ENCODE measurements at regions not wholly inside any gene's neighbourhood (a gene's known extent, or its start where the extent isn't known, plus 50 kb on each side); places are given as distances from the start of the nearest gene placed in this dataset.

GRCh38 chr2:236974148-236974547, 111.5 kb upstream of the COPS8 start:
- Mint-ChIP-seq H3K27me3 (ENCODE audit: insufficient read depth) (peaks cover 30% of the 10 kb centered on the region), H3K4me1 (ENCODE audit: low read depth) (no peaks in the 10 kb centered on the region), H3K27ac (no peak overlapping the region), H3K36me3 (ENCODE audit: low read depth) (no peaks in the 10 kb centered on the region), H3K9me3 (no peaks in the 10 kb centered on the region), H3K4me3 (no peak overlapping the region)
- TF ChIP-seq, protein P1, sequence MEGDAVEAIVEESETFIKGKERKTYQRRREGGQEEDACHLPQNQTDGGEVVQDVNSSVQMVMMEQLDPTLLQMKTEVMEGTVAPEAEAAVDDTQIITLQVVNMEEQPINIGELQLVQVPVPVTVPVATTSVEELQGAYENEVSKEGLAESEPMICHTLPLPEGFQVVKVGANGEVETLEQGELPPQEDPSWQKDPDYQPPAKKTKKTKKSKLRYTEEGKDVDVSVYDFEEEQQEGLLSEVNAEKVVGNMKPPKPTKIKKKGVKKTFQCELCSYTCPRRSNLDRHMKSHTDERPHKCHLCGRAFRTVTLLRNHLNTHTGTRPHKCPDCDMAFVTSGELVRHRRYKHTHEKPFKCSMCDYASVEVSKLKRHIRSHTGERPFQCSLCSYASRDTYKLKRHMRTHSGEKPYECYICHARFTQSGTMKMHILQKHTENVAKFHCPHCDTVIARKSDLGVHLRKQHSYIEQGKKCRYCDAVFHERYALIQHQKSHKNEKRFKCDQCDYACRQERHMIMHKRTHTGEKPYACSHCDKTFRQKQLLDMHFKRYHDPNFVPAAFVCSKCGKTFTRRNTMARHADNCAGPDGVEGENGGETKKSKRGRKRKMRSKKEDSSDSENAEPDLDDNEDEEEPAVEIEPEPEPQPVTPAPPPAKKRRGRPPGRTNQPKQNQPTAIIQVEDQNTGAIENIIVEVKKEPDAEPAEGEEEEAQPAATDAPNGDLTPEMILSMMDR (IDR thresholded peaks at IDR 0.05) = no peak
- DNase-seq = no peak

GRCh38 chr2:236974752-236975151, 110.9 kb upstream of the COPS8 start:
- Mint-ChIP-seq H3K4me3 (no peak overlapping the region), H3K9me3 (no peaks in the 10 kb centered on the region), H3K4me1 (ENCODE audit: low read depth) (no peaks in the 10 kb centered on the region), H3K27ac (no peak overlapping the region), H3K36me3 (ENCODE audit: low read depth) (no peaks in the 10 kb centered on the region), H3K27me3 (ENCODE audit: insufficient read depth) (peaks cover 25% of the 10 kb centered on the region)
- TF ChIP-seq, protein P1 (IDR thresholded peaks at IDR 0.05) = no peak
- DNase-seq = no peak

GRCh38 chr2:236975766-236976165, 109.9 kb upstream of the COPS8 start:
- TF ChIP-seq, protein P1 (IDR thresholded peaks at IDR 0.05) = no peak
- no peaks in the 10 kb centered on the region for H3K4me1 Mint-ChIP-seq (ENCODE audit: low read depth)
- H3K36me3 Mint-ChIP-seq (ENCODE audit: low read depth) = no peaks in the 10 kb centered on the region
- no peaks in the 10 kb centered on the region for H3K9me3 Mint-ChIP-seq
- peaks cover 20% of the 10 kb centered on the region for H3K27me3 Mint-ChIP-seq (ENCODE audit: insufficient read depth)
- H3K27ac Mint-ChIP-seq = no peak overlapping the region
- no peak overlapping the region for H3K4me3 Mint-ChIP-seq
- no peak for DNase-seq

- peaks cover 14% of the 10 kb centered on the region for H3K27me3 Mint-ChIP-seq (ENCODE audit: insufficient read depth)
- no peaks in the 10 kb centered on the region for H3K9me3 Mint-ChIP-seq
- no peaks in the 10 kb centered on the region for H3K36me3 Mint-ChIP-seq (ENCODE audit: low read depth)
- TF ChIP-seq, protein P1 (IDR thresholded peaks at IDR 0.05) = no peak
- H3K4me3 Mint-ChIP-seq = no peak overlapping the region
- H3K27ac Mint-ChIP-seq = no peak overlapping the region
- H3K4me1 Mint-ChIP-seq (ENCODE audit: low read depth) = no peaks in the 10 kb centered on the region
- DNase-seq = no peak
Observed at GRCh38 chr2:236976266-236977062, 109.2 kb upstream of the COPS8 start.

DNA sequence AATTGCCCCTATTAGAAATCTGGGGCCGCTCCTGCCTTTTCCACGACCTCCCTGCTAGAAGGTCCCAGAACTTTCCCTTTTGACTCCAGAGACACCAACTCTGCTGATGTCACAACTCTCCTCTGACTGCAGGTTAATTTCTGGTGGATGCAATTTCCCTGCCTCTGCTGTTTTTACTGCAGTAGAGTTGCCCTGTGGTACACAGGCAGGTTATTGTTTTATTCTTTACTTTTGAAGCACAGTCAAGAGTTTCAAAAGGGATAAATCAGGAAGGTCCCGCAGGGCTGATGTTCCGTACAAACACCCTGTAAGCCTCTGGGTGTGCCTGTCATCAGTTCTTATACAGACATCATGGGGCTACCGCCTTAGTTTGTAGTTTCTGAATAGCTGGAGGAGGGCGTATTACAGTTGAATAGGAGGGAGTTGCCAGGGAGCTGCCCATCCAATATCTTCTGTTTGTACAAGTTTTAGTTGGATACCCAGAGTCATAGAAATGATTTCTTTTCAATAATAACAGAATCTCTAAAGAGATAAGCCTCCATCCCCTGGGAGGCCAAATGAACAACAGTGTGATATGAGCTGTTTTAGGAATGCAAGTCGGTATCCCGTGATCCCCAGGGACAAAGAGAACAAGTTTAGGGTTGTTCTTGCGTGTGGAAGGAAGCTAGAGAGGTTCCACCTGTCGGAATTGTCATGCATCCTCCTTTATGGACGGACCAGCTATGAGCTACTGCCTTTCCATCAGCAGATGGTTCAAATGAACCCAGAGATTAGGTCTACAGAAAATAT, 108.4 kb upstream of the COPS8 start:
- Mint-ChIP-seq H3K27me3 (ENCODE audit: insufficient read depth) (peaks cover 11% of the 10 kb centered on the region), H3K4me3 (no peak overlapping the region), H3K4me1 (ENCODE audit: low read depth) (no peaks in the 10 kb centered on the region), H3K36me3 (ENCODE audit: low read depth) (no peaks in the 10 kb centered on the region), H3K9me3 (no peaks in the 10 kb centered on the region), H3K27ac (no peak overlapping the region)
- TF ChIP-seq, protein P1 (IDR thresholded peaks at IDR 0.05) = no peak
- no peak for DNase-seq

Data from HFFc6 (cell line).